HEK293T (cell line): ENCODE measurements at regions not wholly inside any gene's neighbourhood (a gene's known extent, or its start where the extent isn't known, plus 50 kb on each side); places are given as distances from the start of the nearest gene placed in this dataset.

ENCODE experiments used
- BHLHE40 ChIP-seq: fragments of 450-650 bp; IDR thresholded peaks from 2 replicates; pipeline ENCODE4 v1.6.1; 2016; ENCODE audit warnings: mild to moderate bottlenecking, moderate library complexity, borderline replicate concordance
- CTBP1 ChIP-seq: fragments of 450-650 bp; IDR thresholded peaks from 2 replicates; pipeline ENCODE4 v1.6.1; 2016; ENCODE audit warnings: borderline replicate concordance
- FOXA1 ChIP-seq: fragments of 450-650 bp; IDR thresholded peaks from 2 replicates; pipeline ENCODE4 v1.6.1; 2016; ENCODE audit warnings: mild to moderate bottlenecking
- SP1 ChIP-seq: fragments of 450-650 bp; IDR thresholded peaks from 2 replicates; pipeline ENCODE4 v1.6.1; 2017

DNA sequence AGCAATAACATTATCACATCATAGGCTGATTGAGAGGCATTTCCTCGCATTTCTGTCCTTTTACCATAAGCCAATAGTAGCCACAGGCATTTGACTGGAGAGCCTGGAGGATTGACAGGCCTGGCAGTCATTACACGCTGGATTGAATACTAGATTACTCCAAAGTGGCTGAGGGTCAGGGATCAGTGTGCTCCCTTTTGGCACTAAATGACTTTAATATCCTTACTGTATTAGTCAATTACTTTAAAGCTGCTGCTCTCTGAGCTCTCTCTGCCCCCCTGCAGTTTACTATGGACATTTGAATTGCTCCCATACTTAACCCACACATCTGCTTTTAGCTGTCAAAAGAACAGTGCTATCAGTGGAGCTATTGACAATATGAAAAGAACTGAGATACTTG lies 302.0 kb downstream of the TFEC start:
- TF ChIP-seq BHLHE40 = no peak
- no peak for TF ChIP-seq SP1
- peak; percentile 39; the same call in 1 of the 2 replicates for TF ChIP-seq CTBP1
- no peak for TF ChIP-seq FOXA1
